Type B pancreatic cell (in vitro differentiated cells): ENCODE measurements at regions not wholly inside any gene's neighbourhood (a gene's known extent, or its start where the extent isn't known, plus 50 kb on each side); places are given as distances from the start of the nearest gene placed in this dataset.

ENCODE experiments used
- DNase-seq: peaks from one replicate; pipeline ENCODE4 v3.0.0; 2021; ENCODE audit warnings: mixed read lengths; ENCODE audit not compliant: unreplicated experiment; ENCODE audit errors: extremely low spot score
- H3K27ac Mint-ChIP-seq: 2 replicates; pipeline ENCODE4 v1.8.0; 2021; ENCODE audit warnings: mild to moderate bottlenecking, mixed read lengths
- H3K27me3 Mint-ChIP-seq: 2 replicates; pipeline ENCODE4 v1.8.0; 2021; ENCODE audit warnings: mixed read lengths
- H3K36me3 Mint-ChIP-seq: 2 replicates; pipeline ENCODE4 v1.8.0; 2021; ENCODE audit warnings: mixed read lengths
- H3K4me1 Mint-ChIP-seq: one replicate; pipeline ENCODE4 v1.8.0; 2021; ENCODE audit warnings: mixed read lengths; ENCODE audit not compliant: unreplicated experiment
- H3K4me3 Mint-ChIP-seq: 2 replicates; pipeline ENCODE4 v1.8.0; 2021; ENCODE audit warnings: mild to moderate bottlenecking, mixed read lengths
- H3K9me3 Mint-ChIP-seq: 2 replicates; pipeline ENCODE4 v1.8.0; 2021; ENCODE audit warnings: mixed read lengths
- TF ChIP-seq, protein P1 (sequence below): fragments of 200-600 bp; sonication (generic); conservative IDR thresholded peaks from 2 replicates; pipeline ENCODE4 v1.5.0; 2021; ENCODE audit warnings: antibody characterized with exemption, mild to moderate bottlenecking

DNA sequence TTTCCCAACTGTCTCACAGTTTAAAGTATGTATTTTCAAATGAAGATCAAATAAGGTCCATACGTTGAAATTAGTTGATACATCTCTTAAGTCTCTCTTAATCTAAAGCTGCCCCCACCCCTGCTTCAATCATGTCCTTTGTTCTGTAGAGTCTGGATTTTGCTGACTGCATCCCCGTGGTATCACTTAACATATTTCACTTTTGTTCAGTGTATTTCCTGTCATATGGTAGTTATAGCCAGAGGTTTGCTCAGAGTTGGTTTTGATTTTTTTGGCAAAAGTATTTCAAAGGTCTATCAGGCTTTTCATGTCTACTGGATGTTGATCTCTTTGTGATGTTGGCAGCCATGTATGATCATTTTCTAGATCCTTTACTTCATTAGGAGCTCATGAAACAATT lies 54.4 kb upstream of the ARID5B start:
- H3K4me1 Mint-ChIP-seq, result peaks cover 6% of the 10 kb centered on the region
- H3K4me3 Mint-ChIP-seq, result no peak overlapping the region
- H3K36me3 Mint-ChIP-seq, result no peaks in the 10 kb centered on the region
- H3K27ac Mint-ChIP-seq, result no peak overlapping the region
- TF ChIP-seq, protein P1, sequence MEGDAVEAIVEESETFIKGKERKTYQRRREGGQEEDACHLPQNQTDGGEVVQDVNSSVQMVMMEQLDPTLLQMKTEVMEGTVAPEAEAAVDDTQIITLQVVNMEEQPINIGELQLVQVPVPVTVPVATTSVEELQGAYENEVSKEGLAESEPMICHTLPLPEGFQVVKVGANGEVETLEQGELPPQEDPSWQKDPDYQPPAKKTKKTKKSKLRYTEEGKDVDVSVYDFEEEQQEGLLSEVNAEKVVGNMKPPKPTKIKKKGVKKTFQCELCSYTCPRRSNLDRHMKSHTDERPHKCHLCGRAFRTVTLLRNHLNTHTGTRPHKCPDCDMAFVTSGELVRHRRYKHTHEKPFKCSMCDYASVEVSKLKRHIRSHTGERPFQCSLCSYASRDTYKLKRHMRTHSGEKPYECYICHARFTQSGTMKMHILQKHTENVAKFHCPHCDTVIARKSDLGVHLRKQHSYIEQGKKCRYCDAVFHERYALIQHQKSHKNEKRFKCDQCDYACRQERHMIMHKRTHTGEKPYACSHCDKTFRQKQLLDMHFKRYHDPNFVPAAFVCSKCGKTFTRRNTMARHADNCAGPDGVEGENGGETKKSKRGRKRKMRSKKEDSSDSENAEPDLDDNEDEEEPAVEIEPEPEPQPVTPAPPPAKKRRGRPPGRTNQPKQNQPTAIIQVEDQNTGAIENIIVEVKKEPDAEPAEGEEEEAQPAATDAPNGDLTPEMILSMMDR, result no peak
- peaks cover 12% of the 10 kb centered on the region for H3K9me3 Mint-ChIP-seq
- no peaks in the 10 kb centered on the region for H3K27me3 Mint-ChIP-seq
- no peak for DNase-seq

DNA sequence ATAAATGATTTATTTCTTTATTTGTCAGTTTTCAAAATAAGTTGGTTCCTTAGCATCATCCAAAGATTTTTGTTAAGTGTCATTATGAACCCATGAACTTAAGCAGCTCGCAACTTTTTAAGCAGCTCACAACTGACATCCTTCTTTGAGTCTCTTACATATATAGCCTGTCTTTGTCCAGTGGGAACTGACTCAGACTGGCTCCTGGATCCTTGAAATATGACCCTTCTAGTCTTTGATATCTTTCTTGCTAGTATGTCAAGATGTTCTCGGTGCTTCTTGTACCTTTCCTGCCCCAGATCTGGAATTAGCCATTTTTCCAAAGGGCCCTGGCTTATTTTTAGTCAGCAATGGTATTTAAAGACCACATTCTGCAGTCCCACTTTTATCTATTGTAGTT lies 53.9 kb upstream of the ARID5B start:
- no peak overlapping the region for H3K4me3 Mint-ChIP-seq
- no peak for DNase-seq
- H3K27me3 Mint-ChIP-seq, result no peaks in the 10 kb centered on the region
- no peaks in the 10 kb centered on the region for H3K36me3 Mint-ChIP-seq
- TF ChIP-seq, protein P1, result no peak
- H3K4me1 Mint-ChIP-seq, result peaks cover 6% of the 10 kb centered on the region
- H3K27ac Mint-ChIP-seq, result no peak overlapping the region
- peaks cover 12% of the 10 kb centered on the region for H3K9me3 Mint-ChIP-seq

- Mint-ChIP-seq H3K9me3 (peaks cover 10% of the 10 kb centered on the region), H3K27ac (no peak overlapping the region), H3K4me1 (peaks cover 6% of the 10 kb centered on the region), H3K4me3 (no peak overlapping the region), H3K36me3 (no peaks in the 10 kb centered on the region), H3K27me3 (no peaks in the 10 kb centered on the region)
- TF ChIP-seq, protein P1, result no peak
- DNase-seq, result no peak
These were observed 51.1 kb upstream of the ARID5B start for GRCh38 chr10:61850376-61850775.
